Epithelial cell of esophagus (primary cell): ENCODE measurements at regions not wholly inside any gene's neighbourhood (a gene's known extent, or its start where the extent isn't known, plus 50 kb on each side); places are given as distances from the start of the nearest gene placed in this dataset.
"Not testable (repeated sequence)": the region's sequence is repeated elsewhere in the genome, so short reads cannot be mapped to it uniquely, and the experiment has no call there.

Source experiments
- DNase-seq: peaks from one replicate; pipeline ENCODE4 v3.0.0; 2010; ENCODE audit warnings: low read depth
- H3K4me3 ChIP-seq: 2 replicates; pipeline ENCODE4 v1.5.1; 2011; ENCODE audit warnings: mild to moderate bottlenecking, low read length, control low read depth
- TF ChIP-seq, protein P1 (sequence below): IDR thresholded peaks from 2 replicates; pipeline ENCODE4 v1.5.1; 2011; ENCODE audit warnings: low read depth, mild to moderate bottlenecking, low read length, control low read depth, inconsistent platforms; ENCODE audit not compliant: insufficient read depth; ENCODE audit errors: missing control alignments

DNA sequence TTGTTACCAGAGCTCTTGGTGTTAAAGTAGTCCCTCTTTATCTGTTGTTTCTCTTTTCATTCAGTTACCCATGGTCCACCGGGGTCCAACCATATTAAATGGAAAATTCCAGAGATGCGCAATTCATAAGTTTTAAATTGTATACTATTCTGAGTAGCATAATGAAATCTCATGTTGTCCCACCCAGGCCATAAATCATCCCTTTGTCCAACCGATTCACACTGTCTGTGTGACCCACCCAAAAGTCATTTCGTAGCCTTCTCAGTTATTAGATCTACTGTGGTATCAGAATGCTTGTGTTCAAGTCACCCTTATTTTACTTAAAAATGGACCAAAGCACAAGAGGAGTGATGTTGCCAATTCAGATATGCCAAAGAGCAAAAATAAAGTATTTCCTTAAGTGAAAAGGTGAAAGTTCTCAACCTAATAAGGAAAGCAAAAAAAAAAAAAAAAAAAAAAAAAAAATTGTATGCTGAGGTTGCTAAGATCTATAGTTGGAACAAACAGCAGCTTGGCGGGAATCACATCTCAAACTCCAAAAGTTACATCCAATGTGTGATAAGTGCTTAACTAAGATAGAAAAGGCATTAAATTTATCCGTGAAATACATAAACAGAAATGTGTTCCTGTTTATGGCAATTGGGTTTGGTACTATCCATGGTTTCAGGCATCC, 106.8 kb upstream of the GPBP1 start:
- TF ChIP-seq, protein P1, sequence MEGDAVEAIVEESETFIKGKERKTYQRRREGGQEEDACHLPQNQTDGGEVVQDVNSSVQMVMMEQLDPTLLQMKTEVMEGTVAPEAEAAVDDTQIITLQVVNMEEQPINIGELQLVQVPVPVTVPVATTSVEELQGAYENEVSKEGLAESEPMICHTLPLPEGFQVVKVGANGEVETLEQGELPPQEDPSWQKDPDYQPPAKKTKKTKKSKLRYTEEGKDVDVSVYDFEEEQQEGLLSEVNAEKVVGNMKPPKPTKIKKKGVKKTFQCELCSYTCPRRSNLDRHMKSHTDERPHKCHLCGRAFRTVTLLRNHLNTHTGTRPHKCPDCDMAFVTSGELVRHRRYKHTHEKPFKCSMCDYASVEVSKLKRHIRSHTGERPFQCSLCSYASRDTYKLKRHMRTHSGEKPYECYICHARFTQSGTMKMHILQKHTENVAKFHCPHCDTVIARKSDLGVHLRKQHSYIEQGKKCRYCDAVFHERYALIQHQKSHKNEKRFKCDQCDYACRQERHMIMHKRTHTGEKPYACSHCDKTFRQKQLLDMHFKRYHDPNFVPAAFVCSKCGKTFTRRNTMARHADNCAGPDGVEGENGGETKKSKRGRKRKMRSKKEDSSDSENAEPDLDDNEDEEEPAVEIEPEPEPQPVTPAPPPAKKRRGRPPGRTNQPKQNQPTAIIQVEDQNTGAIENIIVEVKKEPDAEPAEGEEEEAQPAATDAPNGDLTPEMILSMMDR: no peak
- no peak for DNase-seq
- H3K4me3 ChIP-seq: no peak overlapping the region

DNA sequence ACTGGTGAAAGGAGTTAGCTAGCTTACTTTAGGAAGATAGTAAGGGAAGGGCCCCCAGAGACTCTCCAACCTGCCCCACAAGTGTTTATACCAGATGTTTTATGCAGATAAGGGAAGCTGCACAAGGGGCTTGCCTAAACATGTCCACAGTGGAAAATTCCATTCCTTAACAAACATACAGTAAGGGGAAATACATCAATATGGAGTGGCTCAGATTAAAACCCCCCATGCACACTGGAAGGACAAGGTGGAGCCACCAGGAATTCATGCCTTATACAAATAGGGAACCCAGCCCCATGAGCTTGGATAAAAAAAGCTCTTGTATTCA, 106.3 kb upstream of the GPBP1 start:
- TF ChIP-seq, protein P1: no peak
- no peak overlapping the region for H3K4me3 ChIP-seq
- peak; percentile 71 for DNase-seq

DNA sequence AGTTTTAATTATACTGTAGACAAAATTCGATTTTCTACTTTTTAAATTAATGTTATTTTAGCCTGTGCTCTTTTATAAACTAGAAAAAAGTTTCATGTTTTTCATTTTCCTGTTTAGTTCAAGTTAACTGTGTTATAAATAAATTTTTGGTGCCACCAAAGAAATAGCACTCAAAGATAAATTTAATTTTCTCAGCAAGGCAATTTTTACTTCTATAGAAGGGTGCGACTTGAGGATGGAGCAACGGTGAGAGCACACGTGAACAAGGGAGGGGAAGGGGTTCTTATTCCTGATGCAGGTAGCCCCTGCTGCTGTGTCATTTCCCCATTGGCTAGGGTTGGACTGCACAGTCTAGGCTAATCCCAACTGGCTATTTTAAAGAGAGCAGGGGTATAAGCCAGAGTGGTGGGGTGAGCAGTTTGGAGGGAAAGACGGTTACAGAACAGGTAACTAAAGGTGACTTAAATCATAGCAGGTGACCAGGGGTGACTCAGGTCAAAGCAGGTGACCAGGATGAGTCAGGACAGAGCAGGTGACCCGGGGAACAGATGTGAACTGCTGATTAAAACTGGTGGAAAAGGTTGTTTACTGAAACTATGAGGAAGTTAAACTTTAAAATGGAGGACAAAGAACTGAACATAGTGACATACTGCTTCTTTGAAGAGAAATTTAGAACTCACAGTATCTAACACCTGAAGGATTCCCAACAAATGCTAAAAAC, 104.6 kb upstream of the GPBP1 start:
- no peak overlapping the region for H3K4me3 ChIP-seq
- TF ChIP-seq, protein P1: no peak
- no peak for DNase-seq

DNA sequence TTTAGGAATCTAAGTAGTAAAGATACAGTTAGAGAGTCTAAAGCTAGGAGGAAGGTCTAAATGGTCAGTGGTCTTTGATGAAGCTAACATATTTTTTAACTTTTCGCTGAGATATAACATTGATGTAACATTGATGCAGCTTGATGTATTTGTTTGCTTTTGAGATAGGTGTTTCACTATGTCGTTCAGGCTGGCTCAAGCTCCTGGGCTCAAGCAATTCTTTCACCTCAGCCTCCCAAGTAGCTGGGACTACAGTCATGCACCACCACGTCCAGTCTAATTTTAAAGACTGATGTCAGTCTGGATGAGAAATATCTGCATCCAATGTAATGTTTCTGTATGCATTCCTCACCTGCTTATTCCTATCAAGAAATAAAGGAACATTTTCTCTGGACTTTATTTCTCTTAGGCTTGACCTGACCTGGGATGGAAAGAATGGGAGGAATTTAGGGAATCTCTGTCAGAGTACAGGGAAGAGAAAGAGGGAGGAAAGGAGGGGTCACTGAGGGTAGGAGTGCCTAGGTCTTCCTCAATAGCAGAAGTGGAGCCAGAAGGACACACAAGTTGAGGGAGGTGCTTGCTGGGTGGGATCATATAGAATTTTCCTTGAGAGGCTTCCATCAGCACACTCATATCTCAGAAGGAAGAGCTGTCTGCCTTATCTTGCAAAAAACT, 101.5 kb upstream of the GPBP1 start:
- H3K4me3 ChIP-seq: no peak overlapping the region
- TF ChIP-seq, protein P1: no peak
- DNase-seq: no peak

DNA sequence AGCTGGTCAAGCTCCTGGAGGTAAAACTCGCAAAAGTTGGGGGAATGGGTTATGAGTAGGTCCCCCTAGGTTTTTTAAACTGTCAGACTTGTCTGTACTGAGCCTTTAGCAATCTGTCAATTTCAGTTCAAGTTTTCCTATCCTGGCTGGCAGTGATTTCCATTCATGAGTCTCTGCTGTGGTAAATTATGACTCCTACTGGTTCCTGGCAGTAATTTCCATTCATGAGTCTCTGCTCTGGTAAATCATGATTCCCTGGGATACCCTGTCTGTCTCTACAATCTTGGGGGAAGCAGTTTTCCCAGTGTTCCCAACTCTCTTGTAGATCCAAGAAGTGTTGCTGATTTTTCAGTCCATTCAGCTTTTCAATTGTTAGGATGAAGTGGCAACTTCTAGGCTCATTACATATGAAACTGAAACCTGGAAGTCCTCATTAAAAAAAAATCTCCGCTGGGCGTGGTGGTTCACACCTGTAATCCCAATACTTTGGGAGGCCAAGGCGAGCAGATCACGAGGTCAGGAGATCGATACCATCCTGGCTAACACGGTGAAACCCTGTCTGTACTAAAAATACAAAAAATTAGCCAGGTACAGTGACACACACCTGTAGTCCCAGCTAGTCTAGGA, 91.3 kb upstream of the GPBP1 start:
- peak; percentile 61 for DNase-seq
- H3K4me3 ChIP-seq: no peak overlapping the region
- TF ChIP-seq, protein P1: peak; percentile 68

DNA sequence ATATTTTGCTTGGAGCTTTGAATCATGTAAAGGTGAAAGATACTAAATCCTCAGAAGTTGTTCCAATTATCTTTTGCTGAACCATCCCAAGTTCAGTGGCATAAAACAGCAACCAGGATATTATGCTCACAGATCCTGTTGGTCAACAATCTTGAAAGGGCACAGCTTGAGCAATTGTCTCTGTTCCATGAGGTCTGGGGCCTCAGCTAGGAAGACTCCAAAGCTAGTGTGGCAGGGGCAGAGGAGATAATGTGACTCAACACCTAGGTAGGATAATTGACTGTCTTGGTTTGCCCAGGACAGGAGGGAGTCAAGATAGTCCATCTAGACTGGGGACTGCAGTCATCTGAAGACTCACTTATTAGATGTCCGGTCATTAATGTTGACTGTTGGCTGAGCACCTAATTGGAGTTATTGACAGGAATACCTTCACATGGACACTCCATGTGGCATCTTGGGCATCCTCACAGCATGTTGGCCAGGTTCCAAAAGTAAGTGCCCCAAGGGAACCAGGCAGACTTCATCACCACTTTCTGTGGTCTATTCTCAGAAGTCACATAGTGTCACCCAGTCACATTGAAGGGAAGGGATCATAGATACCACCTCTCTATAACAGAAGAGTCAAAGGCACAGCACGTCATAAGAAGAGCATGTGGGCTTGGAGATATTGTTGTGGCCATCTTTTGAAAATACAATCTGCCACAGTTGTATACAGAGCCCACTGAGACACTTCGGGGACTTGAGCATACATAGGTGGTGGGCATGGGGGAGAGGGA, 88.4 kb upstream of the GPBP1 start:
- TF ChIP-seq, protein P1: no peak
- DNase-seq: peak; percentile 16
- H3K4me3 ChIP-seq: no peak overlapping the region

DNA sequence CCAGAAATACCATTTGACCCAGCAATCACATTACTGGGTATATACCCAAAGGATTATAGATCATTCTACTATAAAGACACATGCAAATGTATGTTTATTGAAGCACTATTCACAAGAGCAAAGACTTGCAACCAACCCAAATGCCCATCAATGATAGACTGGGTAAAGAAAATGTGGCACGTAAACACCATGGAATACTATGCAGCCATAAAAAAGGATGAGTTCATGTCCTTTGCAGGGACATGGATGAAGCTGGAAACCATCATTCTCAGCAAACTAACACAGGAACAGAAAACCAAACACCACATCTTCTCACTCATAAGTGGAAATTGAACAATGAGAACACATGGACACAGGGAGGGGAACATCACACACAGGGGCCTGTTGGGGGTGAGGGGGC, 85.9 kb upstream of the GPBP1 start:
- DNase-seq, H3K4me3 ChIP-seq: not testable (repeated sequence)
